Activated gamma-delta T cell treated with Interleukin-2 at 50 U/mL for 16 hours (primary cell): ENCODE measurements at regions not wholly inside any gene's neighbourhood (a gene's known extent, or its start where the extent isn't known, plus 50 kb on each side); places are given as distances from the start of the nearest gene placed in this dataset.
"Not testable (repeated sequence)": the region's sequence is repeated elsewhere in the genome, so short reads cannot be mapped to it uniquely, and the experiment has no call there.

Experiments
- DNase-seq: peaks from one replicate; pipeline ENCODE4 v3.0.0-alpha.2; 2020

DNA sequence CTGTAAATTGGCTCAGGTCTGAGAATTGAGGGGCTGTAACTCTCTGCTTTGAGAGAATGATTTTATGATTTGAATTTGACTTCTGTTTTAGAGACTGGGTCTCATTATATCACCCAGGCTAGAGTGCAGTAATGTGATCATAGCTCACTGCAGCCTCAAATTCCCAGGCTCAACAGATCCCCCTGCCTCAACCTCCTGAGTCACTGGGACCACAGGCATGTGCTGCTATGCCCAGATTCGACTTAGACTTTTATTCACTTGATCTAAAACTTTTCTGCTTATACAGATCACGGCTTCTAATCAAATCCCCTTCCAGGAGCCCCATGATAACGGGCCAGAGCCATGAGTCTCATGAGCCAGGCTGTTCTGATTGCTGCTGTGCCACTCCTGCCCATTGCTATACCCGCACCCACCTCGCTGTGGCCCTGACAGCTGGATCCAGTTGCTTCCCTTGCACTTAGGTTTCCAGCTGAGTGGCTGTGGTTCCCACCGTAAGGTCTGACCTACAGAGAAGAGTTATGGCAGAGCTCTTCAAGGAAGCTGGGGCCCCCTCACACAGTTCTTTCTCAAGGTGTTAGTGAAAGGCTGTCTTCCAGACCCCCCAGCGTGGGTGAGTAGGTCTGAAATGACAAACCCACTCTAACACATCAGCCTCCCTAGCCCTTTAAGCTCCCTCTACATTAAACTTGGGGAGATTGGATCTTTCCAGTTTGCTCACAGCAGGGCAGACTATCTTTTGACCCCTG, 251.2 kb upstream of the SGCG start:
- no peak for DNase-seq

DNA sequence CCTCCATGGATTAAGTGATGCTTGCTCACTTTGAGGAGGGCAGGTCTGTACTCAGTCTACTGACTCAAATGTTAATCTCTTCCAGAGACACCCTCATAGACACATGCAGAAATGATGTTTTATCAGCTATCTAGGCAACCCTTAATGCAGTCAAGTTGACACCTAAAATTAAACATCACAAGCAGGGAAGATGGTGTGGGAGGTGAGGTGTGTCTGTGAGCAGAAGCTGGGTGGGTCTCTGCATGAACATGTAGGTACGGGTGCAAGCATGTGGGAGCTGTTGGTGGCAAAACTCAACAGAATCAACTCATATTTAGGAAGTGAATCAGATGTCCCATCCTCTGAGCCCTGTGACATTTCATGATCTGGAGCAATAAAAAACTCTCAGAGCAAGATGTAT, 249.2 kb upstream of the SGCG start:
- DNase-seq: no peak

DNA sequence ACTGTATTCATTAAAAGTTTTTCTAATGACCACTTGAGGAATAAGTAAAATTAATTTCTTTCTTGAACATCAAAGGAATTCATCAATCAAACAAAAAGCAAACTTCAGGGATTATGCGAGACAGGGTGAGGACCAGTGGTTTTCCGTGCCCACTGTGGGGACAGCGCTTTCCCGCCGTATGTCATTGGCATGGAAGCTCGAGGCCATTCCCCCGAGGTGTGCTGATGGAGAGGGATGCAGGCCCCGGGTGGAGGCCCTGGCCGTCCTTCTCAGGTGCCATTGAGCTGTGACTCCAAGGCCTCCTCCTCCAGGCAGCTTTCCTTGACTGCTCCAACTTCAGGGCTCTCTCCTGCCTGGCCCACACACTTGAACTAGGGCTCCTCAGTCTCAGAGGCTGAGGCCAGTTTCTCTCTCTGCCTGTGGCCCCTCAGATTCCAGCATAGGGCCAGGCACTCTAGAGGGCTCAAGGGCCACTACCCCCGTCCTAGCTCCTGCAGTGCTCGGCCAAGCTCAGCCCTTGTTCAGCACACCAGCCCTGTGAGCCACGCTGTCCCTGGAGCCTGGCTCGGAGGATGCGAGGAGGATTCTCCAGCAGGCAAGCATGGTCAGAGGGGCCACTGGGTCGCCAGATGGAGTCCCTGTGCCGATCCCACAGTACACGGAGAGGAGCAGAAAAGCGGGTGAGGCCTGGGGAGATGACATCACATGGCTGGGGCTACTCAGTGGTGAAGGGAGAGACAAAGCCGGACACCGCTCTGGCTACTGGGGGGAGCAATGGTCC, 248.0 kb upstream of the SGCG start:
- not testable (repeated sequence) for DNase-seq

DNA sequence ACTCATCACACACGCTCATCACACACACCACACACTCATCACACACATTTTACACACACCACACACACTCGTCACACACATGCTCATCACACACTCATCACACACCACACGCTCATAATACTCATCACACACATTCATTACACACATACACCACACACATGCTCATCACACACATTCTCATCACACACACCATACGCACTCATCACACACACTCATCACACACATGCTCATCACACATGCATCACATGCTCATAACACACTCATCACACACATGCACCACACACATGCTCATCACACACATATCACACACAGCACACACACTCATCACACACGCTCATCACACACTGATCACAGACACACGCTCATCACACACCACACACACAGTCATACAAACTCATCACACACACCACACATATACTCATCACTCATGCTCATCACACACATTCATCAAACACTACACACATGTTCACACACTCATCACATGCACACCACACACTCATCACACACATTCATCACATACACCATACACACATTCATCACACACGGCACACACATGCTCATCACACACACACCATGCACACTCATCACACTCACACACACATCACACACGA, 247.1 kb upstream of the SGCG start:
- DNase-seq: no peak

DNA sequence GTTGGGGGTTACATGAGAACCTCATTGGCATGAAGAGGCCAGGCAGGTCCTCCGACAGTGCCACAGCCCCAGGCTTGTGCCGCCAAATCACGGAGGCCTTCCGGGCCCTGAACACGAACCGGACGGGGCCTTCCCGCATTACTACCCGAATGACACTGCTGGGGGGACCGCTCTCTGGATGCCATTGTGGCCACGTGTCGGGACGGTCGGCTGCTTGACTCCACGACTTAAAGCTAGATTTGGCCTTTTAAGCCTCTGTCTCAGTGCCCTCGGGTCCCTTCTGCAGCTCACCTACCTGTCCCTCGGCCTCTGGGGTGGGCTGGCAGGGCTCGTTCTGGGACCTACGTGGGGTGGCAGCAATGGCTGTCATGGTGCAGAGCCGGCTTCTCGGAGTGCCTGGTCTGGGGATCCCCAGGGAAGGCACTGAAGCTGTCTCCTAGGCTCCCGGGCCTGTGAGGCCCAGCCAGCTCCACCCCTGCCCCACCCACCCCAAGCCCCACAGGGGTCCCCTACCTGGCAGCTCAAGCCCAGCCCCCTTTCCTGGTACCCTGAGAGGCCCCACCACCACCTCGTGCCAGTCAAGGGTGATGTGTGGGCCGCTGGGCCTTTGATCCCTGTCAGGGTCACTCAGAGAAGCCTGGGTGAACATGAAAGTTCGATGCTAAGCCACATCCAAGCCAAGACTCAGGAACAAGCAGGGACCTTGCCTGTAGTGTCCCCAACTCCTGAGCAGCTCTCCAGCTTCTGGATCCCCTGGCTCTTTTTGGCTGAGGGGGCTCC, 245.8 kb upstream of the SGCG start:
- no peak for DNase-seq

DNA sequence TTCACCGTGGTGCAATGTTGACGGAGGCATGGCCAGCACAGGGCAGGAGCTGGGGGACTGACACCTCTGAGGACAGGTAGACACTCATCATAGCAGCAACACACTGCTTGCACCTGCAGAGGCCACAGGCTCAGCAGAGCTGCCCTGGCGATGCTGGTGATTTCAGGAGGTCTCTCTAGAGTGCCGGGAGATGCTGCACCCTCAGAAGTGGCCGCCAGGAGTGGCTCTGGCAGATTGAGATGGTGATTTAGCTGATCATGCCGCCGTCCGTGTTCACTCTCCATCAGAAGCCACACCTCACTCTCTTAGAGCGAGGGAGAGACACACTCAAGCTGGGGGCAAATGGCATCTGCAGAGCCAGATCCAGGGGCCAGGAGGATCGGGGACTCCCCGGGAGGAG, 244.6 kb upstream of the SGCG start:
- no peak for DNase-seq

DNA sequence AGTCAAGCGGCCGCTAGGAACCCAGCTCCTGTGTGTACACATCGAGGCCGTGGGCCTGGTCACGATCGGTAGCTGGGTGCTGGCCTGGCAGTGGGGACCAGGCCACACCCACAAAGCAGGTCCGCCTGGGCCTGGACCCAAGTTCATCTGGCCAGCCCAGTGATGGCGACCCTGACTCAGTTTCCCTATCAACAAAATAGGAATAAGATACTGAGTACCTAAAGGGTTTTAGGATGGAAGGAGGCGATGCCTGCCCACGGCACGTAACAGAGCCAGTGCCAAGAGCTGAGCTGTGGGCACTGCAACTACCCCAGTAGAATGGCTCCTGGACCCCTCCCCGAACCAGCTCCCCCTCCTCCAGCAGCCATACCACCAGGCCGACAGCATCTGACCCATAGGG, 243.5 kb upstream of the SGCG start:
- no peak for DNase-seq

DNA sequence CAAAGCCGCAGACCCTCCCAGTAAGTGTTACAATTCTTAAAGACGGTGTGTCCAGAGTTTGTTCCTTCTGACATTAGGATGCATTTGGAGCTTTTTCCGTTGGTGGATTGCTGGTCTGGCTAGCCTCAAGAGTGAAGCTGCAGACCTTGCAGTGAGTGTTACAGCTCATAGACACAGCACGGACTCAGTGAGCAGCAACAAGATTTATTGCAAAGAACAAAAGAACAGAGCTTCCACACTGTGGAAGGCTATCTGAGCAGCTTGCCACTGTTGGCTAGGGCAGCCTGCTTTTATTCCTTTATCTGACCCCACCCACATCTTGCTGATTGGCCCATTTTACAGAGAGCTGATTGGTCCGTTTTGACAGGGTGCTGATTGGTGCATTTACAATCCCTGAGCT, 242.8 kb upstream of the SGCG start:
- no peak for DNase-seq

DNA sequence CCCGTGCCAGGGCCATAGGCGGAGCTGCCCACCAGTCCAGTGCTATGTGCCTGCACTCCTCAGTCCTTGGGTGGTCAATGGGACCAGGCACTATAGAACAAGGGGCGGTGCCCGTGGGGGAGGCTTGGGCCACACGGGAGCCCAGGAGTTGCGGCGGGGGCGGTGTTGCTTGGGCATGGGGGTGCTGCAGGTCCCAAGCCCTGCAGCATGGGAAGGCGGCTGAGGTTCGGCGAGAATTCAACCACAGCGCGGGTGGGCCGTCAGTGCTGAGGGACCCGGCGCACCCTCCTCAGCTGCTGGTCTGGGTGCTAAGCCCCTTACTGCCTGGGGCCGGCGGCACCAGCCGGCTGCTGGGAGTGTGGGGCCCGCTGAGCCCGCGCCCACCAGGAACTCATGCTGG, 242.2 kb upstream of the SGCG start:
- no peak for DNase-seq

DNA sequence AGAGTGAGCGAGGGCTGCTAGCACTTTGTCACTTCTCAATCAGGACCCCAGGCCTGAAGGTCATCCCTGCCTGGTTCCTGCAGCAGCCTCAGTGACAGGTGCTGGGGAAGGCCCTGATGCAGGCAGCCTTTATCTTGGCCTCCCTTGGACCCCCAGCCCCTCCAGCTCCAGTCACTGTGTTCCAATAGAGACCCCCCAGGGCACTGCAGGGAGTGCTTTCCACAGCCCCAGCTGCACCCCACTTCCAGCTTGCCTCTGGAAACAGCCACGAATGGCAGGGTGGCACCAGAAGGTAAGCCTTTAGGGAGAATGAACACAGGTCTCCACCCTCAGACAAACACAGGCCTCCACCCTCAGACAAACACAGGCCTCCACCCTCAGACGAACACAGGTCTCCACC, 241.6 kb upstream of the SGCG start:
- no peak for DNase-seq

DNA sequence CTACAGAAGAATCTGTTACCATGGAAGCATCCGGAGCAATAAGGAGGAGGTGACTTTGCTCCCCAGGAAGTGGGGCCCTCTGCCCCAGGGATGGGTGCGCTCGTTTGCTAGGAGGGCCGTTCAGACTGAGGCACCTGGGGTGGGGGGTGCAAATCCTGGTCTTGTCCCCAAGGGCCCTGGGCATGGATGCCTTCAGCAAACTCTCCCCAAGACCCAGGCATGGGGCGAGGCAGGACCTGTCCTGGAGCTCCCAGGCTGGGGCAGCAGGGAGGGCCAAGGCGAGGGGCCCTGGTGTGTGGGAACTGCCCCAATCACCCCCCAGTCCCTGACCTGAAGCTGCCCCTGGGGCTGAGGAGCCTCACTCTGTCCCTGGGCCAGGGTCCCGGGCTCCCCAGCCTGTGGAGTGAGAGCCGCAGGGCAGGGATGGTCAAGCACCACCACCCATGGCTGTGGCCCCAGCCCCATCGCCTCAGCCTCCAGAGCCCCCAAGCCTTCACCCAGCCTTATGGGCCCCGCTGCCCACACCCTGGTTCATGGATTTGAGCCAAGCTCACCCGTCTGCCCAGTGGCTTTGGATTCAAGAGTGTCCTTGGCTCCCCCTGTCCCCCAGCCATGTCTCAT, 240.6 kb upstream of the SGCG start:
- no peak for DNase-seq

DNA sequence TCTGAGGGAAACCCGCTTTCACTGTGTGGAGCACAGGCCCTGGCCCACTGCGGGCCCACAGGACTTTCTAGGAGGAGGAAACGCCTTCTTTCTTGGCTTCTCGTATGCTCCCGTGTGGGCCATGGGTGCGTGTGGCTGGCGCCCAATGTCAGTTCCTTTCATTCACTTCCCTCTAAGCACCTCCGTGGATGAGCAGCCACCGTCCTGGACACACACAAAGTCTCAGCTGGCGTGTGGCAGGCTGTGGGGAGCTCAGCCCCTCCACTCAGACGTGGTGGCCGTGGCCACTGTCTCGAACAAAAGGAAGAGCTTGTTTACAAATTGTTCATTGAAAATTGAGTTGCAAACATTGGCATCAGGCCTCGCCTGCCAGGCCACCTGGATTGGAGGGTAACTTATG, 240.0 kb upstream of the SGCG start:
- DNase-seq: no peak

DNA sequence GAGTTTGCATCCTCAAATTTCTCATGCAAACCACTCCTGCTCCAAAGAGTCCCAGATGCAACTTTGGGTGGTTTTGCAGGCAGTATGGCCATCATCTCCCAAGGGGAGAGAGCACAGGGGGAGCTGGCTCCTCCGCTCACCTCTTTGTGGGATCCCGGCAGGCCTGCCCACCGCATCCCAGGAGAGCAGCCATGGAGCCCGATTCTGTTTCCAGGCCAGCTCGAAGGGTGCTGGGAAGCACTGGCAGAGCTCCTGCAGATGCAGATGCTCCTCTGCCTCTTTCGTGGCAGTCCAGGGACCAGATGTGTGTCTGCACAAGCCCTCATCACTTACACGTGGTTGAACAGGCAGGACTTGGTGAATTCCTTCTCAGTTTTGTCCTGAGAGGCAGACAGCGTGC, 239.3 kb upstream of the SGCG start:
- DNase-seq: not testable (repeated sequence)

DNA sequence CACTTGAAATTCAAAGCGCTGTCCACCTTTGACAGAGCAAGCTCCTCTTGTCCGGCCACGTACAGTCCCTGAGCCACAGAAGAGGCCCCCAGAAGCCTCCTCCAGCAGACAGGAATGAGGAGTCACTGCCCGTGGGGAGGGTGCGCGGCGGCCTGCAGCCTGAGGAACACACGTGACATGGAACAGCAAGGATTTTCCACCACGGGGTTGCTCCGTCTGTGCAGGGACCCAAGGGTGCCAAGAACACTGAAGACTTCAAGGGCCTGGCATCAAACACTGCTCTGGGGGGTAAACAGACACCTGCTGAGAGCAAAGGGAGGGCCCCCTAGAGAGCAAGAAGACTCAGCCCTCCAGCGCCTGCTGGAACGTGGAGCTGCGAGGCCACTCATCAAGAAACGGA, 237.9 kb upstream of the SGCG start:
- DNase-seq: not testable (repeated sequence)

DNA sequence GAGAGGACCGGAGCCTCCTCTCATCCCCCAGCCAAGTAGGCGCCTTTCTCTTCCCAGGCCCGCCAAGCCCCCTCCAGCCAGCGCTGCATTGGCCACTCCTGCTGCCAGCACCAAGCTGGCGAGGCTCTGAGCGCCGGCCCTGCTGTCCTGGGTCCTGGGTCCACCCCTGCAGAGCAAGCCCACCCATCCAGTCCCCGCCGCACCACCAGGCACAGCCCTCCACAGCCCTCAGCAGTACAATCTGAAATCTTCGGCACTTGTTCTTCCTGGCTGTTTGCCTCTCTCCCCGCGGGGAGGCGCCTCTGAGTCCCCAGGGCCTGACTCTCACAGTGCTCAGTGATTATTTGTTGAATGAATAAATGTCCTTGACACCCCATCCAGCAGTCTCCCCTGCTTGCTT, 236.4 kb upstream of the SGCG start:
- DNase-seq: no peak

DNA sequence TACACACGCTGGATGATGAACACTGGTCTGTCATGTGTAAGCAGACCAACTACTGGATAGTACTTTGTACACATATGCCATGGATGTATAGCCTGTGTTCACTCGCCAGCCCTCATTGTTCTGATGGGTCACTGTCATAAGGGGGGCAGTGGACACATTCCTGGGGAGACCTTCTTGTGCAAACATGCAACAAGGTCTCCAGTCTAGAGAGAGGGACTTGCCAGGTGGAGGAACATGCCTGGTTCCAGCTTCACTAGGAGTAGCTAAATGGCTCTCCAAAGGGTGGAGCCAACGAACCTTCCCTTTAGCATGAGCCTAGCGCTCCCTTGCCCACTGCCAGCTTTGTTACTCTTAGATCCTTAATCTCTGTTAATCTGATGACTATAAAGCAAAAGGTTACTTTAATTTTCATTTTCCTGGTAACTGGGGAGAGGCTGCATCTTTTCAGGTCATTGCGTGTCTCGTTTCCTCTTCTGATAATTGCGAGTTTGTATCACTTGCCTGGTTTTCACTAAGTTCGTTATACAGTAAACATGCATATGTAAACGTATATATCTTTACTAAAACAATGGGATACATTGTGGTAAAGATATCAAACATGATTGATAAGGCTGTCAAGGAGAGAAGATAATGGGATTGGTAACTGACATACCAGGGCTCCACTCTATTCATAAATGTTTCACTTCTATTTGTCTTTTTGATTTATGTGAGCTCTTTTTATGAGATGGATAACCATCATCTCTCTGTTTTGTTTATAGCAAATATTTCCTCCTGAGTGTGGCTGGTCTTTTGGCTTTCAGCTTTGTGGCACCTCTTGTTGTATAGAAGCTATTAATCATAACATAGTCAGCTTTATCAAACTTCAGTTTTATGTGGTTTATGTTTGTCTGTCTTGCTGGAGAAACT, 235.2 kb upstream of the SGCG start:
- DNase-seq: no peak

DNA sequence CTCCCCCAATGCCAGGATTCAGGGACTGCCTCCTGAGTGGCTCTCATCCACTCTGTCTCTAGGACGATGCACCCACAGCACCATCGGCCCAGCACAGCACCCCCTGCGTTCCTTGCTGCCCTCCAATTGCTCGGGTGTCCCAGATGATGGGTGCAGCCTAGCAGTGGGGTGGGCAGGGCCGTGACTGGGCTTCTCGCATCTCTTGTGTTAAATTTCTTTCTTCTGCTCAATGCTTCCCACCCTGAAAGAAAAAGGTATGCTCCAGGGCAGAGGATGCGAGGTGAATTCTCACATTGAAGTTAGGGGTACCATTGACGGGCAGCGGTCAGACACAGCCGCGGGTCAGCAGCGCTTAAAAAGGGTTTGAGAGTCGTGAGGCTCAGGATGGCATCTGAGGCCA, 232.4 kb upstream of the SGCG start:
- DNase-seq: no peak

DNA sequence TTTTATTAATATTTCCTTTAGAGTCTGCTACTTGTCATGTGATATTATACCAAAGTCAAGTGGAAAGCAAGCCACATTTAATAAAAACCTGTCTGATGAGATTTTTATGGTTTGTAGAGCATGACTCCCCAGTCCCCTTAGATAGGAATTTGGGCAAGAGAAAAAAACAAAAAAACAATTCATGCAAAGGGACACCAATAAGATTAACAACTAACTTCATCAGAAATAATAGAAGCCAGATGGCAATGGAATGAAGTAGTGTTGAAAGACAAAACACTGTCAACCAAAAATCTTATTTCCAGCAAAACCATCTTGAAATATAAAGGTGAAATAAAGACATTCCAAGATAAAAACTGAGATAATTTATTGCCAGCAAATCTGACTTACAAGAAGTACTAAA, 228.8 kb upstream of the SGCG start:
- DNase-seq: not testable (repeated sequence)

DNA sequence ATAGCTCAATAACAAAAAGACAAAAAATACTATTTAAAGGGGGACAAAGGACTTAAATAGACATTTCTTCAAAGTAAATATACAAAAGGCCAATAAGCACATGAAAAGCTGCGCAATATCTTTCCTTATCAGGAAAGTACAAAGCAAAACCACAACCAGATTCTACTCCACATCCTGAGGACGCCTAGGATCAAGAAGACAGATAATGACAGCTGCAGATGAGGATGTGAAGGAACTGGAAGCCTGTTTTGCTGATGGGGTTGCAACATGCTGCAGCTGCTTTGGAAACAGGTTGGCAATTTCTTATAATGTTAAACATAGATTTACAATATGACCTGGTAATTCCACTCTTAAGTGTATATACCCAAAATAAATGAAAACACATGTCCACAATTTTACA, 225.6 kb upstream of the SGCG start:
- DNase-seq: not testable (repeated sequence)

DNA sequence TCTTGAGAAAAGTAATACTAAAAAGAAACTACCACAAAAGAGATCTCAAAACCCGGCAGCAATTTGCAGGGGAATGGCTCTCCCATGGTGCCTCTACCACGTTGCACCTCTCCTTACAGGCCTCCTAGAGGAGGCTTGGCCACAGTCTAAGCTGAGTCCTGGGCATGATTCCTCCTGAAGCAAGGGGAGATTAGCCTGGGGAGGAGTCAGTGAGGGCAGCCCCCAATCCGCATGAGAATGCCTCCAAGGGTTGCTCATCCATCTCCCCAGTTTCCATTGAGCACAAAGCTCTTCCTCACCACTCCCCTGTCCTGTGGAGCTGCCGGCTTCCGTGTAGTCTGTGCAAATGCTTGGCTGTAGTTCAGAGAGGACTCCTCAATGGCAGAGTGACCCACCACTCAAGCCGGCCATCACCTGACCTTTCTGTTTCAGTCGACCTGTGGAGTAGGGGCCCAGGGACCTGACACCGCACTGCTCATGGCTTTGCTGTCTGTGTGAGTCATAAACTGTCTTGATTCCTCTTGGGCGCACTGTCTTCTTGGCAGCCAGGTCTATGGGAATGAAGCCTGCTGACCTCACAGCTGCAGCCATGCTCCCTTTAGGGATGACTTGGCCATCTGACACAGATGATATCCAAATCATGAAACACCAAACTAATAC, 224.2 kb upstream of the SGCG start:
- DNase-seq: not testable (repeated sequence)

DNA sequence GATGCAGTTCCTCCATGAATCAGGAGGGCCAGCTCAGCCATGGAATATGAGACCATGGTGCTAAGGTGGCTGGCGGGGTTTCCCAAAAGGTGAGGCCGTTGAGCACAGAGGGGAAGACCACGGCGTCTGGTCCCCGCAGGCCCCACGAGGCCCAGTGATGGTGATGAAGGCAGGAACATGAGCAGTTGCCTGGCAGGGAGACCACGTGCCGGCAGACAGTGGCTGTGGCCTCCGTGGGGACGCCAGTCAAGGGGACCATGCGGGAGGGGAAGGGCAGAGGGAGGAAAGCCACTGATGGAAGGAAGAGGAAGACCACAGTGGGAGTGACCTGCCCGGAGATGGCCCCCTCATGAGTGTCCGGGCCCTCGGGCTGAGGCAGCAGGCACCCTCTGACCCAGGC, 220.9 kb upstream of the SGCG start:
- DNase-seq: not testable (repeated sequence)
